Endodermal cell (in vitro differentiated cells): ENCODE measurements at regions not wholly inside any gene's neighbourhood (a gene's known extent, or its start where the extent isn't known, plus 50 kb on each side); places are given as distances from the start of the nearest gene placed in this dataset.

ENCODE experiments used
- DNase-seq: peaks from one replicate; pipeline ENCODE4 v3.0.0-alpha.2; 2017
- H3K27ac ChIP-seq: 2 replicates; pipeline ENCODE4 v1.5.1; 2013; ENCODE audit warnings: mild to moderate bottlenecking, low read depth, low read length, moderate library complexity
- H3K27me3 ChIP-seq: 2 replicates; pipeline ENCODE4 v1.6.1; 2013; ENCODE audit warnings: mild to moderate bottlenecking, low read length, moderate library complexity; ENCODE audit not compliant: insufficient read depth, control insufficient read depth, poor library complexity, severe bottlenecking
- H3K36me3 ChIP-seq: 2 replicates; pipeline ENCODE4 v1.7.0; 2013; ENCODE audit warnings: mild to moderate bottlenecking, low read length, moderate library complexity; ENCODE audit not compliant: control insufficient read depth, insufficient read depth
- H3K4me1 ChIP-seq: one replicate; pipeline ENCODE4 v1.7.0; 2013; ENCODE audit warnings: low read length; ENCODE audit not compliant: control insufficient read depth, insufficient read depth
- H3K4me3 ChIP-seq: 2 replicates; pipeline ENCODE4 v1.5.1; 2013; ENCODE audit warnings: mild to moderate bottlenecking, low read length, moderate library complexity
- H3K9ac ChIP-seq: 2 replicates; pipeline ENCODE4 v1.6.1; 2013; ENCODE audit warnings: mild to moderate bottlenecking, low read length, moderate library complexity; ENCODE audit not compliant: poor library complexity, severe bottlenecking; ENCODE audit errors: extremely low read depth
- H3K9me3 ChIP-seq: 2 replicates; pipeline ENCODE4 v1.6.1; 2013; ENCODE audit warnings: mild to moderate bottlenecking, low read length, moderate library complexity; ENCODE audit not compliant: control insufficient read depth
- H3K27ac Mint-ChIP-seq: 2 replicates; pipeline ENCODE4 v1.8.0; 2020; ENCODE audit warnings: mixed read lengths
- H3K27me3 Mint-ChIP-seq: 2 replicates; pipeline ENCODE4 v1.8.0; 2021; ENCODE audit warnings: mild to moderate bottlenecking, mixed read lengths; ENCODE audit not compliant: insufficient read depth
- H3K36me3 Mint-ChIP-seq: 2 replicates; pipeline ENCODE4 v1.8.0; 2020; ENCODE audit warnings: low read depth, mixed read lengths
- H3K4me1 Mint-ChIP-seq: 2 replicates; pipeline ENCODE4 v1.8.0; 2020; ENCODE audit warnings: mixed read lengths
- H3K4me3 Mint-ChIP-seq: 2 replicates; pipeline ENCODE4 v1.8.0; 2020; ENCODE audit warnings: mild to moderate bottlenecking, moderate library complexity, mixed read lengths
- H3K9me3 Mint-ChIP-seq: 2 replicates; pipeline ENCODE4 v1.8.0; 2020; ENCODE audit warnings: mild to moderate bottlenecking, mixed read lengths
- WGBS, 2 experiments: methylation state at CpG; one replicate each; pipeline versions ENCODE4 v1.1.5 to v1.1.7; 2013; ENCODE audit warnings: missing lambda C conversion rate in 2 of 2, mixed read lengths in 1 of 2; ENCODE audit not compliant: insufficient coverage in 1 of 2, insufficient read length in 1 of 2; 5-methylcytosine and 5-hydroxymethylcytosine counted together
- TF ChIP-seq, protein P1 (sequence below): fragments of 200-600 bp; sonication (generic); conservative IDR thresholded peaks from 2 replicates; pipeline ENCODE4 v1.5.0; 2021; ENCODE audit warnings: antibody characterized with exemption, mild to moderate bottlenecking

DNA sequence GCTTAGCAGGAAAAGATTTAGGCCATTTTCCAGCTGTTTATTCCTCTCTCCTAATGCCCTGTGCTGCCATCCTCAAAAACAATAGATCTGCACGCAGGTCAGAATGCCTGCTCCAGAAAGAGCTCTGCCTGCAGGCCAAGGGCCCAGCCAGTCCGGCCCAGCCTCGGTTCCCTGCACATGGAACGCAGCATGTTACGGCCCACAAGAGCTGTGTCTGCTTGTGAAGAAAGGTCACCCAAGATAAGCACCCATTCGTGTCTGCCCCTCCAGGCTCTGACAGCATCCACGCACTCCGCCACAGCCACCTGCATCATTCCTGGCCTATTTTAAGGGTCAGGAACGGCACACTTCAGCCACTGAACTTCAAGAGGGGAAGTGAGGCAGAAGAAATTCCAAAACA, 152.2 kb downstream of the SPATA19 start:
- Histone ChIP-seq H3K4me3 (no peak overlapping the region), H3K4me1 (no peaks in the 10 kb centered on the region), H3K9ac (no peak overlapping the region), H3K36me3 (no peaks in the 10 kb centered on the region), H3K27ac (no peak overlapping the region), H3K27me3 (no peaks in the 10 kb centered on the region), H3K9me3 (no peaks in the 10 kb centered on the region)
- TF ChIP-seq, protein P1, sequence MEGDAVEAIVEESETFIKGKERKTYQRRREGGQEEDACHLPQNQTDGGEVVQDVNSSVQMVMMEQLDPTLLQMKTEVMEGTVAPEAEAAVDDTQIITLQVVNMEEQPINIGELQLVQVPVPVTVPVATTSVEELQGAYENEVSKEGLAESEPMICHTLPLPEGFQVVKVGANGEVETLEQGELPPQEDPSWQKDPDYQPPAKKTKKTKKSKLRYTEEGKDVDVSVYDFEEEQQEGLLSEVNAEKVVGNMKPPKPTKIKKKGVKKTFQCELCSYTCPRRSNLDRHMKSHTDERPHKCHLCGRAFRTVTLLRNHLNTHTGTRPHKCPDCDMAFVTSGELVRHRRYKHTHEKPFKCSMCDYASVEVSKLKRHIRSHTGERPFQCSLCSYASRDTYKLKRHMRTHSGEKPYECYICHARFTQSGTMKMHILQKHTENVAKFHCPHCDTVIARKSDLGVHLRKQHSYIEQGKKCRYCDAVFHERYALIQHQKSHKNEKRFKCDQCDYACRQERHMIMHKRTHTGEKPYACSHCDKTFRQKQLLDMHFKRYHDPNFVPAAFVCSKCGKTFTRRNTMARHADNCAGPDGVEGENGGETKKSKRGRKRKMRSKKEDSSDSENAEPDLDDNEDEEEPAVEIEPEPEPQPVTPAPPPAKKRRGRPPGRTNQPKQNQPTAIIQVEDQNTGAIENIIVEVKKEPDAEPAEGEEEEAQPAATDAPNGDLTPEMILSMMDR = no peak
- 90 to 95% methylated on average over 5 to 9 of the region's 9 CpGs for WGBS, 2 experiments
- no peak for DNase-seq
- Mint-ChIP-seq H3K9me3 (no peaks in the 10 kb centered on the region), H3K27ac (no peak overlapping the region), H3K27me3 (no peaks in the 10 kb centered on the region), H3K36me3 (no peaks in the 10 kb centered on the region), H3K4me1 (no peaks in the 10 kb centered on the region), H3K4me3 (no peak overlapping the region)

DNA sequence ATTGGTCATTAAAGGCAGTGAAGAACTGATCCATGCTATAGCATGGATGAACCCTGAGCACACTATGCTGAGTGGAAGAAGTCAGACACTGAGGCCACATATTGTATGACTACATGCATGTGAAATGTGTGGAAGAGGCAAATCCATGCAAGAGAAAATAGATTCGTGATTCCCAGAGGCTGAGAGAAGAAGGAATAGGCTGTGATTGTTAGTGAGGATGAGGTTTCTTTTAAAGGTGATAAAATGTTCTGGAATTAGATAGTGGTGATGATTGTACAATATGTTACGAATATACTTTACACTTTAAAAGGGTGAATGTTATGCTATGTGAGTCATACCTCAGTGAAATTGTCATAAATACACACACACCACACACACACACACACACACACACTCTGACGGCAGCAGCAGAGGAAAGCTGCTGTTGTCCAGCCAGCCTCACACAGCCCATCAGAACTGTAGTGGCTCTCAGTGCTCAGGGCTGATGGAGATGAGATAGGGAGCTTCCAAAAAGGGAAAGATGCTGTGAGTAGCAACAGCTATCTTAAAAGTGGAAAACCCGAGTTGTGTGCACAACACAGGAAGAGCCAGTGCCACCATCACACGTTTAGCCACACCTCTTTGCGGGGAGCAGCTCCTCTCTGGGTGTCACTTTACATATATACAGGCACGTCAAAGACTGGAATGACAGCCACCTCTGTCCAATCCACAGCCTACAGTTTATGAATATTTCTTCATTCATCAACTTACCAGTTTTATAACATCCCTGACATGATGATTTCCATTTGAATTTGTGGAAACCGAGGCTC, 153.0 kb downstream of the SPATA19 start:
- H3K4me1 Mint-ChIP-seq = no peaks in the 10 kb centered on the region
- TF ChIP-seq, protein P1 = no peak
- Histone ChIP-seq H3K4me3 (no peak overlapping the region), H3K27me3 (no peaks in the 10 kb centered on the region), H3K9ac (no peak overlapping the region), H3K4me1 (no peaks in the 10 kb centered on the region), H3K9me3 (no peaks in the 10 kb centered on the region), H3K36me3 (no peaks in the 10 kb centered on the region), H3K27ac (no peak overlapping the region)
- H3K9me3 Mint-ChIP-seq = no peaks in the 10 kb centered on the region
- H3K27me3 Mint-ChIP-seq = no peaks in the 10 kb centered on the region
- H3K4me3 Mint-ChIP-seq = no peak overlapping the region
- H3K27ac Mint-ChIP-seq = no peak overlapping the region
- H3K36me3 Mint-ChIP-seq = no peaks in the 10 kb centered on the region
- WGBS, 2 experiments = 87 to 97% methylated on average over 4 to 8 of the region's 8 CpGs
- no peak for DNase-seq

DNA sequence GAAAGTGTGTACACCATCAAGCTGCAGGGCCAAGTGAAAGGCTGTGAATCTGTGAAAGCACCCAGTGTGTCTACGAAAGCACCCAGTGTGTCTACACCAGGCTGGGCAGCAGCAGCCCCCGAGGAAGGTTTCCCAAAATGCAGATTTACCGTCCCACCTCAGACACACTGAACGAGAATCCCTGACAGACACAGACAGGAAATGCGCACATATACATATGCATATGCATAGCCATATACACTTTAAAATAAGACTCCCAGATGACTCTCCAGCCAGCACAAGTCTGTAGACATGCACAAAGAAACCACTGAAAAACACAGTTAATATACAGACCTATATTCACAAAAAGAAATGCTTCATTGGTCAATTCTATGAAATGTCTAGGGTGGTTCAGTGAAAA, 155.5 kb upstream of the OPCML start:
- no peaks in the 10 kb centered on the region for H3K4me1 ChIP-seq
- Mint-ChIP-seq H3K36me3 (no peaks in the 10 kb centered on the region), H3K27me3 (no peaks in the 10 kb centered on the region), H3K4me3 (no peak overlapping the region), H3K27ac (no peak overlapping the region), H3K4me1 (no peaks in the 10 kb centered on the region), H3K9me3 (no peaks in the 10 kb centered on the region)
- H3K9ac ChIP-seq = no peak overlapping the region
- H3K27ac ChIP-seq = no peak overlapping the region
- no peak overlapping the region for H3K4me3 ChIP-seq
- 89 to 100% methylated on average over 1 to 5 of the region's 5 CpGs for WGBS, 2 experiments
- DNase-seq = no peak
- H3K36me3 ChIP-seq = no peaks in the 10 kb centered on the region
- TF ChIP-seq, protein P1 = no peak
- H3K27me3 ChIP-seq = no peaks in the 10 kb centered on the region
- H3K9me3 ChIP-seq = no peaks in the 10 kb centered on the region
